ENCODE measurements at regions not wholly inside any gene's neighbourhood (a gene's known extent, or its start where the extent isn't known, plus 50 kb on each side); places are given as distances from the start of the nearest gene placed in this dataset.

- TF ChIP-seq CTCF (IDR thresholded peaks at IDR 0.05; ENCODE audit: extremely low read depth in 1 of 2, insufficient read depth in 1 of 2, low read depth in 1 of 2, low read length in 2 of 2) (no peak), POLR2AphosphoS5 (IDR thresholded peaks at IDR 0.05; ENCODE audit: insufficient read depth, low read depth, low read length) (no peak), MAX (IDR thresholded peaks at IDR 0.05; ENCODE audit: insufficient read depth, insufficient read length) (no peak), EZH2 (IDR thresholded peaks at IDR 0.05; ENCODE audit: borderline replicate concordance, low read depth, low read length, severe bottlenecking) (no peak), POLR2A (IDR thresholded peaks at IDR 0.05; ENCODE audit: low read depth, low read length) (no peak), JUN (IDR thresholded peaks at IDR 0.05; ENCODE audit: borderline replicate concordance, insufficient read depth, insufficient read length, low read depth) (no peak), GATA2 (IDR thresholded peaks at IDR 0.05; ENCODE audit: insufficient read depth, insufficient read length, low read depth, low read length) (no peak), FOS (IDR thresholded peaks at IDR 0.05; ENCODE audit: borderline replicate concordance, insufficient read depth, low read length) (no peak), MYC (IDR thresholded peaks at IDR 0.05; ENCODE audit: low read depth, low read length) (no peak)
Observed at GRCh38 chr12:114774699-114775098, 90.7 kb upstream of the TBX3 start.

All from endothelial cell of umbilical vein (primary cell).